Activated naive CD8-positive, alpha-beta T cell treated with anti-CD3 and anti-CD28 coated beads, Interleukin-2, amount 50 U/mL, for 24 hours (primary cell): ENCODE measurements at regions not wholly inside any gene's neighbourhood (a gene's known extent, or its start where the extent isn't known, plus 50 kb on each side); places are given as distances from the start of the nearest gene placed in this dataset.
"Not testable (repeated sequence)": the region's sequence is repeated elsewhere in the genome, so short reads cannot be mapped to it uniquely, and the experiment has no call there.

Experiments used
- ATAC-seq: fragments of 150-1000 bp; cut with Tn5 transposase; one replicate; pipeline ENCODE4 v1.10.0; 2021
- DNase-seq: peaks from one replicate; pipeline ENCODE4 v3.0.0; 2021
- H3K27ac Mint-ChIP-seq: one replicate; pipeline ENCODE4 v1.8.0; 2021; ENCODE audit warnings: mild to moderate bottlenecking, mixed read lengths
- H3K27me3 Mint-ChIP-seq: one replicate; pipeline ENCODE4 v1.8.0; 2021; ENCODE audit warnings: mixed read lengths
- H3K36me3 Mint-ChIP-seq: one replicate; pipeline ENCODE4 v1.8.0; 2021; ENCODE audit warnings: low read depth, mixed read lengths
- H3K4me1 Mint-ChIP-seq: one replicate; pipeline ENCODE4 v1.8.0; 2021; ENCODE audit warnings: mixed read lengths
- H3K4me3 Mint-ChIP-seq: one replicate; pipeline ENCODE4 v1.8.0; 2021; ENCODE audit warnings: mild to moderate bottlenecking, moderate library complexity, mixed read lengths
- H3K9me3 Mint-ChIP-seq: one replicate; pipeline ENCODE4 v1.8.0; 2021; ENCODE audit warnings: mixed read lengths

- not testable (repeated sequence) for H3K4me3 Mint-ChIP-seq
- peaks cover 30% of the 10 kb centered on the region for H3K9me3 Mint-ChIP-seq
Measured at GRCh38 chr2:126051737-126052240, 604.2 kb upstream of the GYPC start.

DNA sequence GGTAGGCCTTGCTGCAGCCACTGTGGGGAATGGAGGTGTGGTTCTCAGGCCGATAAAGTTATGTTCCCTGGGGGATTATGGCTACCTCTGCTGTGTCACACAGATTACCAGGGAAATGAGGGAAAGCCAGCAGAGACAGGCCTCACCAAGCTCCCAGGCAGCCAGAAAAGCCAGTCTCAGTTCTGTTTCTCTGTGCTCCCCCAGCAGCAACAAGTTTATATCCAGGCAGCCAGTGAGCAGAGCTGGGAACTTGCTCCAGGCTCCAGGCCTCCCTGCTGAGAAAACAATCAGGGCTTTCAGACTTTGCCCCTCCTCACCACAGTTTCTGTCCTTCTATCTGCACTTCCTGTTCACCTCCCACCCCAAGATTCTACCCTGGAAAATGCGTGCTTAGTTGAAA is 596.6 kb upstream of the GYPC start:
- Mint-ChIP-seq H3K27ac (no peak overlapping the region), H3K4me1 (no peaks in the 10 kb centered on the region), H3K9me3 (peaks cover 35% of the 10 kb centered on the region), H3K4me3 (no peak overlapping the region), H3K36me3 (no peaks in the 10 kb centered on the region), H3K27me3 (no peaks in the 10 kb centered on the region)
- DNase-seq (no peak), ATAC-seq (no peak)

More at GRCh38 chr2:126051737-126052240, 604.2 kb upstream of the GYPC start:
- not testable (repeated sequence) for H3K27ac Mint-ChIP-seq, DNase-seq, H3K4me1 Mint-ChIP-seq, H3K36me3 Mint-ChIP-seq, H3K27me3 Mint-ChIP-seq, ATAC-seq

DNA sequence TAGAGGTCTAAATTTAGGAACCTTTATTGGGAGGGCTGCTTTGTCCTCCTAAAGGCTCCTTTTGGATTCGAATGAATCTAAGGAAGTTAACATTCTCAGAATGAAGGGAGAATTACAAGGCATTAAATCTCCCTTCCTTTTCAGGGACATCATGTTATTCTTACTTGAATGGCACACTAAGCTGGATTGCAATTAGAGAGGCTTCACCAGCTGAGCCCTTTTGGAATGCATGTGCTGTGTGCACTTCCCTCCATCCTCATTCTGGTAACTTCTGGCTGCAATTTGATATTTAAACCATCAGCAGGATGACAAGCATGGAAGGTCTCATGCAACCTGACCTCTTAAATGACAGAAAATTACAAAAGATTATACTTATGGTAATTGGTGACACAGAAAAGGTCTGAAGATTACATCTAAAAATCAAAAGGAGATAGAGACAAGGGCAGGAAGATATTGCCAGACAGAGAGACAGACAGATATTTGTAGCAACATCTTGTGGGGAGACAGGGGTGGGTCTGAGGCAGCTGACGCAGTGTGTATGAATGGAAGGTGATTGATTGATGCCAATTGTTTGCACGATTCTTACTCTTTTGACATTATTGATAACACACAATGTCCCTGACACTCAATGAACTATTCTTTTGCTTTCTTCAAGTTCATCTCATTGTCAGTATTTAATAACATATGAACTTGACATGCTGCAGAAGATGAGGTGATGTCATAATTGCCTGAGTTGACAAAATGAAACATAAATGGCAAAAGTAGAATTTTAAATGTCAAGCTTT is 570.8 kb upstream of the GYPC start:
- no peaks in the 10 kb centered on the region for H3K27me3 Mint-ChIP-seq
- no peaks in the 10 kb centered on the region for H3K4me1 Mint-ChIP-seq
- DNase-seq (no peak), ATAC-seq (no peak)
- H3K27ac Mint-ChIP-seq = no peak overlapping the region
- H3K4me3 Mint-ChIP-seq = no peak overlapping the region
- H3K9me3 Mint-ChIP-seq = peaks cover 11% of the 10 kb centered on the region
- H3K36me3 Mint-ChIP-seq = no peaks in the 10 kb centered on the region

- no peak for ATAC-seq
- H3K27ac Mint-ChIP-seq = no peak overlapping the region
- H3K9me3 Mint-ChIP-seq = peaks cover 10% of the 10 kb centered on the region
- H3K36me3 Mint-ChIP-seq = no peaks in the 10 kb centered on the region
- H3K4me1 Mint-ChIP-seq = no peaks in the 10 kb centered on the region
- H3K27me3 Mint-ChIP-seq = no peaks in the 10 kb centered on the region
- DNase-seq = no peak
- H3K4me3 Mint-ChIP-seq = no peak overlapping the region
Measured at GRCh38 chr2:126100962-126101361, 555.0 kb upstream of the GYPC start.

GRCh38 chr2:126106006-126106405 is 550.0 kb upstream of the GYPC start:
- no peaks in the 10 kb centered on the region for H3K4me1 Mint-ChIP-seq
- no peaks in the 10 kb centered on the region for H3K36me3 Mint-ChIP-seq
- no peak overlapping the region for H3K4me3 Mint-ChIP-seq
- ATAC-seq (no peak), DNase-seq (no peak)
- H3K27me3 Mint-ChIP-seq = no peaks in the 10 kb centered on the region
- H3K27ac Mint-ChIP-seq = no peak overlapping the region
- peaks cover 12% of the 10 kb centered on the region for H3K9me3 Mint-ChIP-seq

DNA sequence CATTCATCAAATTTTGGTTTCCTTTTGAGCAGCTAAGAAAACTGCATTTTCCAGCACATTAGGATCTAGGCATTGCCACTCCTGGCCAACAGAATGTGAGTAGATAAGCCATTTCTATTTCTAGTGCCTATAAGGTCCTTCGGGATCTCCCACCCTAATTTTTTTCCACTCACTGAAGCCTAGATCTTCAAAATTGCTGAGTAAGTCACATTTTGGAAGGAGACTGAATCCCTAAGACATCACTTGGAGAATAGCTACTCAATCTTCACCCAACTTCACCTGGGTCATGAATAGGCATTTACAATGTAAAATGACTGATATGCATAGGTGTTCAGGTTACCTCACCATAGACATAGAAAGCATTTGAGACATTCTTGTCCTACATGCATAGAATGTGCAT is 548.1 kb upstream of the GYPC start:
- no peak overlapping the region for H3K27ac Mint-ChIP-seq
- no peak for ATAC-seq
- DNase-seq = no peak
- no peak overlapping the region for H3K4me3 Mint-ChIP-seq
- H3K36me3 Mint-ChIP-seq = no peaks in the 10 kb centered on the region
- no peaks in the 10 kb centered on the region for H3K4me1 Mint-ChIP-seq
- peaks cover 12% of the 10 kb centered on the region for H3K9me3 Mint-ChIP-seq
- H3K27me3 Mint-ChIP-seq = no peaks in the 10 kb centered on the region

- H3K27me3 Mint-ChIP-seq = no peaks in the 10 kb centered on the region
- H3K4me3 Mint-ChIP-seq = no peak overlapping the region
- DNase-seq = no peak
- no peaks in the 10 kb centered on the region for H3K4me1 Mint-ChIP-seq
- ATAC-seq = no peak
- H3K27ac Mint-ChIP-seq = no peak overlapping the region
- H3K36me3 Mint-ChIP-seq = no peaks in the 10 kb centered on the region
- no peaks in the 10 kb centered on the region for H3K9me3 Mint-ChIP-seq
Measured at GRCh38 chr2:126115975-126116374, 540.0 kb upstream of the GYPC start.

DNA sequence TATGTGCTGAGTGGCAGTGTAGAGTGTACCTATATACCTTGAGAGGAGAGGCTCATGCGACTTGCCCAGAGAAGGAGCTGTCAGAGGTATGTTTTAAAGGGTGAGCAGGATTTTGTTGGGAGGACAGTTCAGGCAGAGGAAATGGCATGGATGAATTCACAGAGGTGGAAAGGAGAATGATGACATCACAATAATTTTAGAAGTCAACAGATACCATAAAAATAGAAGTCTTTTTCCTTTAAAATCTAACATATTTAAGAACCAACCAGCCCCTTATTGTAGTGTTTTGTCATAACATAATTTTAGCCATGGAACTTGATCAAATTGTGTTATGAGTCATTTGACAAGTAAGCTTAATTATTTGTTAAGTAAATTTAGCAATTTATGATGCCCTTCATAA is 538.1 kb upstream of the GYPC start:
- H3K4me3 Mint-ChIP-seq = no peak overlapping the region
- peaks cover 4% of the 10 kb centered on the region for H3K9me3 Mint-ChIP-seq
- no peak overlapping the region for H3K27ac Mint-ChIP-seq
- ATAC-seq = no peak
- DNase-seq = no peak
- no peaks in the 10 kb centered on the region for H3K27me3 Mint-ChIP-seq
- H3K4me1 Mint-ChIP-seq = no peaks in the 10 kb centered on the region
- H3K36me3 Mint-ChIP-seq = no peaks in the 10 kb centered on the region

DNA sequence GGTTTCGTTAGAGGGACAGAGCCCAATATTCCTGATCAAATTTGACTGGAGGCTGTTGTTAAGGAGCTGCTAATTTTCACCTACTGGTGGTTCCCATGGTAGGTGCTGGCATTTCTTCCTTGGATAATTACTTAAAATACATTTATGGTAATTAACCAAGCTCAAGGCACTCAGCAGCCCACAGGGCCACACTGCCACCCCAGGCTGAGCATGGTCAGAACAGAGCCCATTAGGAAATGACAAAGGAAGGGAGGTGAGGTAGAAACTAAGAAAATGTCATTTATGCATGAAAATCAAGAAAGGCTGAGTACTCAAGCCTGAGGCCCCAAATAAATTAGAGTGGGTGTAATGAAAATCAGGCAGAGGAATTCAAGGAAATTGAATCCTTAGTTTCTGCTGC is 510.2 kb upstream of the GYPC start:
- Mint-ChIP-seq H3K4me1 (no peaks in the 10 kb centered on the region), H3K27me3 (peaks cover 2% of the 10 kb centered on the region), H3K9me3 (peaks cover 7% of the 10 kb centered on the region), H3K36me3 (no peaks in the 10 kb centered on the region), H3K4me3 (no peak overlapping the region), H3K27ac (no peak overlapping the region)
- ATAC-seq (no peak), DNase-seq (no peak)

GRCh38 chr2:126154256-126154785 is 501.6 kb upstream of the GYPC start:
- H3K9me3 Mint-ChIP-seq = peaks cover 4% of the 10 kb centered on the region
- H3K27me3 Mint-ChIP-seq = no peaks in the 10 kb centered on the region
- DNase-seq (no peak), ATAC-seq (no peak)
- H3K36me3 Mint-ChIP-seq = no peaks in the 10 kb centered on the region
- no peak overlapping the region for H3K27ac Mint-ChIP-seq
- no peak overlapping the region for H3K4me3 Mint-ChIP-seq
- no peaks in the 10 kb centered on the region for H3K4me1 Mint-ChIP-seq

DNA sequence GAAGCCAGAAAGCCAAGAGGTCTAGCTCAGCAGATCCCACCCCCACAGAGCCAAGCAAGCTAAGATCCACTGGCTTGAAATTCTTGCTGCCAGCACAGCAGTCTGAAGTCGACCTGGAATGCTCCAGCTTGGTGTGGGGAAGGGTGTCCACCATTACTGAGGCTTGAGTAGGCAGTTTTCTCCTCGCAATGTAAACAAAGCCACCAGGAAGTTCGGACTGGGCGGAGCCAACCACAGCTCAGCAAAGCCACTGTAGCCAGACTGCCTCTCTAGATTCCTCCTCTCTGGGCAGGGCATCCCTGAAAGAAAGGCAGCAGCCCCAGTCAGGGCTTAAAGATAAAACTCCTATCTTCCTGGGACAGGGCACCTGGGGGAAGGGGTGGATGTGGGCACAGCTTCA is 495.0 kb upstream of the GYPC start:
- H3K27ac Mint-ChIP-seq, ATAC-seq, H3K4me1 Mint-ChIP-seq, DNase-seq, H3K36me3 Mint-ChIP-seq, H3K4me3 Mint-ChIP-seq, H3K9me3 Mint-ChIP-seq, H3K27me3 Mint-ChIP-seq: not testable (repeated sequence)

- no peaks in the 10 kb centered on the region for H3K36me3 Mint-ChIP-seq
- no peaks in the 10 kb centered on the region for H3K27me3 Mint-ChIP-seq
- H3K4me1 Mint-ChIP-seq = no peaks in the 10 kb centered on the region
- ATAC-seq (no peak), DNase-seq (no peak)
- H3K4me3 Mint-ChIP-seq = no peak overlapping the region
- H3K27ac Mint-ChIP-seq = no peak overlapping the region
- peaks cover 3% of the 10 kb centered on the region for H3K9me3 Mint-ChIP-seq
Measured at GRCh38 chr2:126172631-126173184, 483.2 kb upstream of the GYPC start.

DNA sequence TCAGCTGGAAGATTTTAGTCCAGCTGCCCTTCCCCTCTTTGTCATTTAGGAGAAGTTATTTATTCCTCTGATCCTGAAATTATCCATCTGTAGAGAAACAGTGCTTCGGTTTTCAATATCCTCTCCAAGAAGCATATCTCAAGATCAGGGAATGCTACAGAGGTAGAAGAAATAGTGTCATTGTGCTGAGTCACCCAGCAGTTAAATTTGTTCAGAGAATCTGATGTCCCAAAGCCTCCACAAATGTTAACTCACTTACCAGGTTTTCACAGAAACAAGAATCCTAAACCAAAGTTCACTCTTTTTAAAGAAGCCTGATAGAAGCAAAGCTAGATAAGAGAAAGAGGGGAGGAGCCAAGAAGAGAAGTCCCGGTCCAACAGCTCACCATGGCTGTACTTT is 480.7 kb upstream of the GYPC start:
- no peaks in the 10 kb centered on the region for H3K27me3 Mint-ChIP-seq
- H3K4me3 Mint-ChIP-seq = no peak overlapping the region
- peaks cover 3% of the 10 kb centered on the region for H3K9me3 Mint-ChIP-seq
- no peaks in the 10 kb centered on the region for H3K36me3 Mint-ChIP-seq
- DNase-seq = no peak
- H3K4me1 Mint-ChIP-seq = no peaks in the 10 kb centered on the region
- ATAC-seq = no peak
- no peak overlapping the region for H3K27ac Mint-ChIP-seq

DNA sequence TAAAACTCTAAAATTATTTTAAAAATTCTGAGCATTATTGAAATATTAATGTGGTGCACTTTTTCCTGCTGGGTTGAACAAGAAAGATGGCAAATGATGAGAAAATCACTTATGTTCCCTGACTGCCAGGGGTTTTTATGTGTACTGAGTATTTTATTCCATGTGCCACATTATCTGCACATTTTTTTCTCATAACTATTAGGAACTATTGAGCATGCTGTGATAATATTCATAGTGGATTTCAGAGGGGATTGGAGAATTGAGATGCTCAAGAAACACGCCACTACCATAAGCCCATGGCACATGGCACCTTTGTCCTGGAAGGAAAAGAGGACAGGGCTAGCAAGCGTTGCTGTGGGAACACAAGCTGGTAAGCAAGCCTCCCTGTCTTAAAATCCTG is 478.5 kb upstream of the GYPC start:
- Mint-ChIP-seq H3K27ac (no peak overlapping the region), H3K4me1 (no peaks in the 10 kb centered on the region), H3K4me3 (no peak overlapping the region), H3K27me3 (no peaks in the 10 kb centered on the region), H3K9me3 (peaks cover 3% of the 10 kb centered on the region), H3K36me3 (no peaks in the 10 kb centered on the region)
- ATAC-seq (no peak), DNase-seq (no peak)

DNA sequence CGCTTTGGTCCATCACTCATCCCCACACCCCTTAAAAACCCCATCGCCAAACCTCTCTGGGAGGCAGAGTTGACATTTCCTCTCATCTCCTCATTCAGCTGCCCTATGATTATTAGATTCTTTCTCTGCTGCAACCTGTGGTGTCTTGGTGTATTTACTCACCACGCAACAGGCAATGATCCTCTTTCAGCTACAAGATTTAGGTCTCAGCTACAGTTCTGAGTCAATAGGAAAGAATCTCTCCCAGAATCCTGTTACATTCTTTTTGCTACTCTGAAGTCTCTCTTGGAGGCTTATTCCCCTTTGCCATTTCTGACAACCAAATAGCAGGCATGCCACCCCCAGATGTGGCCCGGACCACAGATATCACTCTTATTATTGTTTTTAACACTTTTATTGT is 468.3 kb upstream of the GYPC start:
- DNase-seq = no peak
- no peaks in the 10 kb centered on the region for H3K27me3 Mint-ChIP-seq
- no peak for ATAC-seq
- no peaks in the 10 kb centered on the region for H3K36me3 Mint-ChIP-seq
- H3K4me1 Mint-ChIP-seq = no peaks in the 10 kb centered on the region
- no peak overlapping the region for H3K4me3 Mint-ChIP-seq
- no peak overlapping the region for H3K27ac Mint-ChIP-seq
- no peaks in the 10 kb centered on the region for H3K9me3 Mint-ChIP-seq
